ENCODE measurements at regions not wholly inside any gene's neighbourhood (a gene's known extent, or its start where the extent isn't known, plus 50 kb on each side); places are given as distances from the start of the nearest gene placed in this dataset.

GRCh38 chr2:51705417-51705816 lies 673.5 kb upstream of the NRXN1 start:
- TF ChIP-seq YY1 (IDR thresholded peaks at IDR 0.05; ENCODE audit: low read depth, low read length) (no peak), TARDBP (IDR thresholded peaks at IDR 0.05; ENCODE audit: borderline replicate concordance) (no peak), CTCF (IDR thresholded peaks at IDR 0.05 in 2 of 3, conservative IDR thresholded peaks at IDR 0.05 in 1 of 3; ENCODE audit: control insufficient read depth in 2 of 3, extremely low read depth in 1 of 3, insufficient read depth in 1 of 3, low read depth in 3 of 3, low read length in 3 of 3) (no peak), EZH2 (IDR thresholded peaks at IDR 0.05; ENCODE audit: borderline replicate concordance, control insufficient read depth, low read depth, low read length) (no peak), POLR2A (IDR thresholded peaks at IDR 0.05; ENCODE audit: low read depth, low read length) (no peak), RCOR1 (conservative IDR thresholded peaks at IDR 0.05; ENCODE audit: low read depth, low read length) (no peak)
- TF ChIP-seq, protein P1, sequence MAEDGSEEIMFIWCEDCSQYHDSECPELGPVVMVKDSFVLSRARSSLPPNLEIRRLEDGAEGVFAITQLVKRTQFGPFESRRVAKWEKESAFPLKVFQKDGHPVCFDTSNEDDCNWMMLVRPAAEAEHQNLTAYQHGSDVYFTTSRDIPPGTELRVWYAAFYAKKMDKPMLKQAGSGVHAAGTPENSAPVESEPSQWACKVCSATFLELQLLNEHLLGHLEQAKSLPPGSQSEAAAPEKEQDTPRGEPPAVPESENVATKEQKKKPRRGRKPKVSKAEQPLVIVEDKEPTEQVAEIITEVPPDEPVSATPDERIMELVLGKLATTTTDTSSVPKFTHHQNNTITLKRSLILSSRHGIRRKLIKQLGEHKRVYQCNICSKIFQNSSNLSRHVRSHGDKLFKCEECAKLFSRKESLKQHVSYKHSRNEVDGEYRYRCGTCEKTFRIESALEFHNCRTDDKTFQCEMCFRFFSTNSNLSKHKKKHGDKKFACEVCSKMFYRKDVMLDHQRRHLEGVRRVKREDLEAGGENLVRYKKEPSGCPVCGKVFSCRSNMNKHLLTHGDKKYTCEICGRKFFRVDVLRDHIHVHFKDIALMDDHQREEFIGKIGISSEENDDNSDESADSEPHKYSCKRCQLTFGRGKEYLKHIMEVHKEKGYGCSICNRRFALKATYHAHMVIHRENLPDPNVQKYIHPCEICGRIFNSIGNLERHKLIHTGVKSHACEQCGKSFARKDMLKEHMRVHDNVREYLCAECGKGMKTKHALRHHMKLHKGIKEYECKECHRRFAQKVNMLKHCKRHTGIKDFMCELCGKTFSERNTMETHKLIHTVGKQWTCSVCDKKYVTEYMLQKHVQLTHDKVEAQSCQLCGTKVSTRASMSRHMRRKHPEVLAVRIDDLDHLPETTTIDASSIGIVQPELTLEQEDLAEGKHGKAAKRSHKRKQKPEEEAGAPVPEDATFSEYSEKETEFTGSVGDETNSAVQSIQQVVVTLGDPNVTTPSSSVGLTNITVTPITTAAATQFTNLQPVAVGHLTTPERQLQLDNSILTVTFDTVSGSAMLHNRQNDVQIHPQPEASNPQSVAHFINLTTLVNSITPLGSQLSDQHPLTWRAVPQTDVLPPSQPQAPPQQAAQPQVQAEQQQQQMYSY (CRISPR knock-in tag; IDR thresholded peaks at IDR 0.05) = no peak
